ENCODE measurements at regions not wholly inside any gene's neighbourhood (a gene's known extent, or its start where the extent isn't known, plus 50 kb on each side); places are given as distances from the start of the nearest gene placed in this dataset.
"Not testable (repeated sequence)": the region's sequence is repeated elsewhere in the genome, so short reads cannot be mapped to it uniquely, and the experiment has no call there.

GRCh38 chr10:33100781-33101391 lies 142.9 kb upstream of the ITGB1 start:
- DNase-seq = no peak

GRCh38 chr10:33099748-33100147 lies 141.7 kb upstream of the ITGB1 start:
- DNase-seq = no peak

- DNase-seq = no peak
Measured at GRCh38 chr10:33098951-33099663, 141.1 kb upstream of the ITGB1 start.

- no peak for DNase-seq
Measured at GRCh38 chr10:33095867-33096815, 138.1 kb upstream of the ITGB1 start.

GRCh38 chr10:33094263-33095051 lies 136.4 kb upstream of the ITGB1 start:
- DNase-seq = no peak

- no peak for DNase-seq
Measured at GRCh38 chr10:33093362-33093761, 135.3 kb upstream of the ITGB1 start.

GRCh38 chr10:33092596-33092995 lies 134.6 kb upstream of the ITGB1 start:
- no peak for DNase-seq

GRCh38 chr10:33091201-33091600 lies 133.2 kb upstream of the ITGB1 start:
- no peak for DNase-seq

- DNase-seq = no peak
Measured at GRCh38 chr10:33088990-33089389, 131.0 kb upstream of the ITGB1 start.

- DNase-seq = no peak
Measured at GRCh38 chr10:33087922-33088321, 129.9 kb upstream of the ITGB1 start.

- no peak for DNase-seq
Measured at GRCh38 chr10:33087152-33087551, 129.1 kb upstream of the ITGB1 start.

GRCh38 chr10:33086100-33086499 lies 128.1 kb upstream of the ITGB1 start:
- no peak for DNase-seq

- DNase-seq = no peak
Measured at GRCh38 chr10:33085313-33085833, 127.3 kb upstream of the ITGB1 start.

GRCh38 chr10:33084453-33084852 lies 126.4 kb upstream of the ITGB1 start:
- no peak for DNase-seq

- no peak for DNase-seq
Measured at GRCh38 chr10:33082373-33082895, 124.4 kb upstream of the ITGB1 start.

GRCh38 chr10:33080467-33080866 lies 122.4 kb upstream of the ITGB1 start:
- not testable (repeated sequence) for DNase-seq

- no peak for DNase-seq
Measured at GRCh38 chr10:33074443-33074842, 116.4 kb upstream of the ITGB1 start.

GRCh38 chr10:33073641-33074415 lies 115.8 kb upstream of the ITGB1 start:
- no peak for DNase-seq

- no peak for DNase-seq
Measured at GRCh38 chr10:33071857-33072256, 113.8 kb upstream of the ITGB1 start.

GRCh38 chr10:33070101-33070500 lies 112.1 kb upstream of the ITGB1 start:
- DNase-seq = no peak

- DNase-seq = no peak
Measured at GRCh38 chr10:33067917-33068316, 109.9 kb upstream of the ITGB1 start.

All from activated T-cell treated with anti-CD3 and anti-CD28 coated beads, Interleukin-2, amount 50 U/mL, for 1 hour (primary cell).